ENCODE measurements at regions not wholly inside any gene's neighbourhood (a gene's known extent, or its start where the extent isn't known, plus 50 kb on each side); places are given as distances from the start of the nearest gene placed in this dataset.

DNA sequence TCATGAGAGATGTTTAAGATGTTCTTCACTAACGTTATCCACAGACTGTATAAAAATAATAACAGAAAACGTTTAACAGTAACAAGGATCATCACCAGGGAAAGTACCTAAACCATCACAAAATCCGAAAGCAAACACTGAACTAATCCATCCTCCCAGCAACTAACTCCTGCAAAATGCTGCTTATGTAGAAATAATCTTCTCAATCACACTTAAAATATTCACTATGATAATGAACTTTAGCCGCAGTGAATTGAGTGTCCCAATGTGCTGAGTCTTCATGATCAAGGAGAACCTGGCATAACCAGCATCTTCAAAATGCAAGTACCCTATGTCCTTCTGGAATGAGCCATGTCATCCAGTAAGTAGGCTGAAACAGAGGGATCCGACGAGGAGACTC is 166.1 kb downstream of the LTN1 start:
- no peak for DNase-seq

DNA sequence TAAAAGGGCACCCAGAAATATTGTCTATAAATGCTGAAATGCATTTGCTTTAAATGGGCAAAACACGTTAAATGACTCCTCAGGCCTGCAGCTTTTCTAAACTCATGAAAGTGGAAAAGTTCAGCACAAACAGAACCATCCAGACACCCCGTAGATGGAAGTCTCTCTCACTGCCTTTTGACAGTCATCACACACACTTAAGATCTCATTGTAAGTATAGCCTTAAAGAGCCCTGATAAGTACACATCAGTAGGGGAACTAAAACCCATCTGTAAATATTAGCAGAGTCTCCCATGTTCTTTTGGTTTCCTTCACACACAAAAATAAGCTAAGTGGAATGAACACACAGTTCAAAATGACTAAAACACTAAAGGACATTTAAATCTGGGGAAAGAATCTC is 166.7 kb downstream of the LTN1 start:
- no peak for DNase-seq

DNA sequence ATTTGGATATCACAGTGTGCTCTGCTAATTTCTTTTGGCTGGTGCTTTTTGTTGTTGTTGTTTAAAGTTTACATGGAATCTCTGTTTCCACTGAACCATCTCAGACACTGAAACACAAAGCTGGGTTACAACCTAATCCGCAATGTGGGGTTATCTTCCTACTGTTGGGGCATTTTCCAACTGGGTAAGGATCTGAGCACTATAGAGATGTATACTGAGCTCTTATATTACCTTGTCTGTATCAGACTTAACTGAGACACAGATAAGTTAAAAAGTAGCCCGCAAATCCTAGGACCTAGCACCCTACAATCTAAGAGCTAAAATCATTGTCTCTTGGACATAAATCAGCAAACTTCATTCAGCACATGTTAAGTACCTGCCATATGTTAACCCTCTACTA is 169.2 kb downstream of the LTN1 start:
- no peak for DNase-seq

DNA sequence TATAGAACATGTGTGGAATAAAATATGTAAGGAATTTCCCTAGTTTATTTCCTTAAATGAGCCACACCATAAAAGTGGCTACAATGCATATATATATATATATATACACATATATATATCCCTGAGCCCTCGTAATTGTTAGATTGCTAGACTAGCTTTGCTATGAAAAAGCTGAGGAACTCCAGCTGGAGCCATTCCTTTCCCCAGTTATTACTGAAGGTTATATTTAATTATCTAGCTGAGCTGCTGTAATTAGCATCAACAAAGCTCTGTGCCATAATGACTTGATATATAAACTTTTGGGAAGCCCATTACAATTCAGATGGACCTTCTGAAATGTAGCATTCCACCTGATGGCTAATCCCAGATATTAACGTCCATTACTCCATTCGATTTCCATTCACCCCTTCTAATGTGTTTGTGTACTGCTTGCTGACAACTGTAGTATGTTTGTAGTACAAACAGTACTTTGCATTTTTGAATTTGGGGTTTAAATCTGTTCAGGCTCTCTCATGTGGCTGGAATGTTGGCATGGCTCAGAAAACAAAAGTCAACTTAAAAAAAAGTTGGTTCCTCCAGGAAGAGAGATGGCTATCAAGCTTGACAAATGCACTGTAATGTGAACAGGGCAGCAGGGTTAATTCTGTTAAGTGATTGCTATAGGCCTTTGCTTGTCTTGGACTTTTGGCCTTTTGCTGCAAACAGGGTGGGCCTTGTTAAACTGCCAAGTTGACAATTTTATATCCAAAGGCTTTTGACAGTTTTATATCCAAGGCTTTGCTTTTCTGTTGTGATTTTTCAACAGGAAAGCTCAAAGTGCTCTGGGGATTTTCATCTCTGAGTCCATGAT is 170.0 kb downstream of the LTN1 start:
- no peak for DNase-seq

DNA sequence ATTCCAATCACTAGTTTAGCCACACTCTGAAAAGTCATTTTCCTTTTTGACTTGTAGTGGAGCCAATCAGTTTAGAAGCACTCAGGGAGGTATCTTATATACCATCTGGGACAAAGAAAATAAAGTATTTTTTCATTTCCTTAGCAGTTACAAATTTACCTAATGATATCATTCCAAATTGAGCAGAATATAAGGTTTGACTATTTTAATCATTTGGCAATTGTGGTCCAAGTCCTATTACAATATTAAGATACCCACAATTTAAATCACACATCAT is 170.6 kb downstream of the LTN1 start:
- DNase-seq: no peak

DNA sequence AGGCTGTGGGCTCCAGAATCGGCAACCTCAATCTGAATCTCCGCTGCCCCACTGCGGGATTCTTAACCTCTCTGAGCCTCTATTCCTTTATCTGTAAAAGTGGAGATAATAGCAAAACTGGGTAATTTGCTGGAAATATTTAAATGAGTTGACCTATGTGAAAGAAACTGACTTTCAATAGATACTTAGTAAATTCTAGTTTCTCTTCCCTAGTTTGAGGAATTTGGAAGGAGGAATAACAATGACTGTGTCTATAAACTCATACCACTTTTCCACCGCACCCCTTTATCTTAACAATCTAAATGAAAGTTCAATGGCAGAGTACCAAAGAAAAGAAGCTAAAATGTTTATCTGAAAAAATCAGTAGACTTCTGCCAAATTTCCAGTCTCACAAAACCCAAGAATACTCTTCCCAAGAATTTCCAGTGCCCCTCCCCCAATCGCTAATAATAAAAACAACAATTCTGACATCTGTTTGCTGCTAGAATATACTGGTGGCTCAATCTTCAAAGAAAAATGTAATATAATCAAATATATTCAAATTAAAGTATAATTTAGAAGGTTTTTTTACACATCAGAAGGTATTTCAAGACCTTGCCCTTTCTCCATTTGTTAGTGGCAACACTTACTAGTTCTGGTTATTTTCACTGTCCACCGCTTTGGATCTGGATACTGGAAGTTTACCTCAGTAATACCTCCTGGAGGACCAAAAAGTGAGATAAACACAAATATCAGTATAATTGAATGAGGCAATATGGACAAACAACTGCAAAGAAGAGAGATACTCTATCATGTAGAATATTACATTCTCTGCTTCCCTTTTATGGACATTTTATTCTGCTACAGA is 171.2 kb downstream of the LTN1 start:
- no peak for DNase-seq

DNA sequence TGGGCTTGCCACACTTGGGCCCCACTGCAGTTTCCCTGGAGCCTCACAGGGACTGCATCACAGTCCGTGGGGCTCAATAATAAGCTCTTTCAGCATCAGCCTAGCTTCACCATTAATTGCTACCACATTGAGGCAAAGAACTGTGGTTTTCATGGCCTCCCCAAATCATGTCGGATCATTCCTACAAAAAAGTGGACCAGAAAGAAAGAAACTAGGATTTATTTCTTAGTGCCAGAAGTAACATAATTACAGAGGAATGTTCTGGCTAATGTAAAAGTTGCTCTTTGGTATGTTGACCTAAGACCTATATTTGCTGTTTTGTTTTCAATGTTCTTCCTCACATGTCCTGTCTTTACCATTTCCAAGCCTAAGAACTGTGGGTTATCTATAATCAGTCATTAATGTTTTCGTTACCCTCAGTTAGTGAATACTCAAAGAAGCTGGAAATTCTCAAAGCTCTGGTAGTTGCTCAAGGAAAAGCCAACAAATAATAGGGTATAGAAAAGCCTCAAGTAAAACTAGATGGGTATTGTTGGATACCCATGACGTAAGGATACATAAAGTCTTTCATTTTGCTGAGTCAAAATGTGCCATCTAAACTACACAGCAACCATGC is 173.9 kb downstream of the LTN1 start:
- no peak for DNase-seq

DNA sequence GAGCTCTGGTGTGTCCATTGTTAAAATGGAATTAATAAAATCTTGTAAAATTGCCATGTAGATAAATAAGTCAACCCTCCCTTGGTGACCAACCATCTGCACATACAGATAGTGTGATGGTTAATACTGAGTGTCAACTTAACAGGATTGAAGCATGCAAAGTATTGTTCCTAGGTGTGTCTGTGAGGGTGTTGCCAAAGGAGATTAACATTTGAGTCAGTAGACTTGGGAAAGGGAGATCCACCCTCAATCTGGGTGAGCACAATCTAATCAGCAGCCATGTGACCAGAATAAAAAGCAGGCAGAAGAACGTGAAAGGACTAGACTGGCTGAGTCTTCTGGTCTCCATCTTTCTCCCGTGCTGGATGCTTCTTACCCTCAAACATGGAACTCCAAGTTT is 174.8 kb downstream of the LTN1 start:
- DNase-seq: no peak

DNA sequence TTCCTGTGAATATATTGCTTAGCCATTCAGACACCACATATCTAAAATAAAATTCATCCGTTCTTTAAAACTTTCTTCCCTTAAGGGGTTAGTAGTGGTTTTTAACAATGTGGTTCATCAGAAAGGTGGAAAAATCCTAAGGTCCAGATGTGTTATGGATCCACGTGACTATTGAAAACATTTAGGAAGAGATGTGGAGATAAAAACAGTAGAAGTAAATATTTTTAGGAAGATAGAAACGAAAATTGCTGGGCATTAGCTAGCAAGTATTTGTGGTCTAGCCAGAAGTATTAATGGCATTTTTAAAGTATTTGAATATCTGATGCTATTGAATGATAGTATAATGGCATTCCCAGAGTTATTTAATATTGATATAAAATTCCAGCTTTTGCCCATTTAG is 180.8 kb downstream of the LTN1 start:
- DNase-seq: no peak

DNA sequence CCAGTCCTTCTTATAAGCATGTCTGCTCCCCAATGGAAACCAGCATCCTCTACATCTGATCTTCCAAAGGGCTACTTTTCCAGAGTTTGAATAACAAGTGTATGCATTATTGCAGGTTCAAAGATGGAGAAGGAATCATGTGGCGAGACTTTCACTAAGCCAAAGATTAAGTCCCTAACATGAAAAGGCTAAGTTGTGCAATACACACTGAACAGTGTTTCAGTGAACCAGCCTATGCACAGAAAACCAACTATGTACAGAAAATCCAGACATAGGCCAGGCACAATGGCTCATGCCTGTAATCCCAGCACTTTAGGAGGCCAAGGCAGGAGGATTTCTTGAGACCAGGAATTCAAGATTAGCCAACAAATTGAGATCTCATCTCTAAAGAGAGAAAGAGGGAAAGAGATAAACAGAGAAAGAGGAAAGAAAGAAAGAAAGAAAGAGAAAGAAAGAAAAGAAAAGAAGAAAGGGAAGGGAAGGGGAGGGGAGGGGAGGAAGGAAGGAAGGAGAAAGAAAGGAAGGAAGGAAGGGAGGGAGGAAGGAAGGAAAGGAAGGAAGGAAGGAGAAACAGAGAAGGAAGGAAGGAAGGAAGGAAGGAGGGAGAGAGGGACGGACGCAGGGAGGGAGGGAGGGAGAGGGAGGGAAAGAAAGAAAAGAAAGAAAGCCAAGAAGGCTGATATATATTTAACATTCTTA is 181.7 kb downstream of the LTN1 start:
- no peak for DNase-seq

DNA sequence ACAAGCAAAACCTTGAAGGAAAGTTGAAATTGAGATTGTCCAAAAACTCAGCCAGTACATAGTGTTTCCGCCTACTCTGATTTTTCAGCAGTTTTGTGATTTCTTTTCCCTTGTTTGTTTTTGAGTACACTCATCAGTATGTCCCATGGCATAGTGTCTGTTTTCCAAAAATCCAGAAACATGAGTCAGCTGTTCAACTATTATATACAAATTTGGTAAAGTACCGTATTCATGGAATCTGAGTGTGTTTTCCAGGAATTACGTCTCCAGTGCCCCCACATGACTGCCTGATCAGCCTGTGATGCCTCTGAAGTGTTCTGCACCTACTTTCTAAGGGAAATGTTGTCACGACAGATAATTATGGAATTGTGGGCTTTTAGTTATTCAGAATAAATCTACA is 186.8 kb downstream of the LTN1 start:
- DNase-seq: no peak

DNA sequence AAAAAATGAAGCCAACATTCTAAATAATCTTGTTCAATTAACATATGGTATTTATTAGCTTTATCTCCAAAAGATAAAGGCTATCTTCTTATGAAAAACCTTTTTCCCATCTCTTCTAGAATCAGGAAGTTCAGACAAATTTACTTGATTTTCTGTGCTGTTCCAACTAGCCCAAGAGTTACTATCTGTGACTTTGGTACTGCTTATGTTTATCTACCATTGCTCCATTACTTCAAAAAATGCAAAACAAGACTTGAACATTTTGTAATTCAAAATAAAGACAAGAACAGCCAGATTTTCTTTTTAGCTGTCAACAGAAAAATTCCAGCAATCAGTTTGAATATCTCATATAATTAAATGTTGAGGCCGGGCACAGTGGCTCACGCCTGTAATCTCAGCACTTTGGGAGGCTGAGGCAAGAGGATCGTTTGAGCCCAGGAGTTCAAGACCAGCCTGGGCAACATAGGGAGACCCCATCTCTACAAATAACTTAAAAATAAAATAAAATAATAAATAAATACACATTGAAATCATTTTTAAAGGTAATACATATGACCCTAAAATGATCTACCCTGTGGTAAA is 188.5 kb downstream of the LTN1 start:
- no peak for DNase-seq

DNA sequence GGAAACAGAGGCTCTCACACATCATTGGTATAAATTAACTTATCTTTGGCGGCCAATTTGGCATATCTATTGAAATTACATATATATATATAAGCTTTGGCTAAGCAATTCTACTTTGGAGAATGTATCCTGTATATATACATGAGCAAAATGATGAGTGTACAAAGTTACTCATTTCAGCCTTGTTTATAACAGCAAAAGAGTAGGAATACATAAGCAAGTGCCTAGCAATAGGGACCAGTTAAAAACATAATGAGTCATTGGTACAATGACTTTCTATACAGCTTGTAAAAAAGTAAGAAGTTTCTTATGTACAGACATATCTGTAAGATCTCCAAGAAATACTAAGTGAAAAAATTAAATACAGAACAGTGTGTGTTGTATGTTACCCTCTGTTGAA is 190.8 kb downstream of the LTN1 start:
- no peak for DNase-seq

DNA sequence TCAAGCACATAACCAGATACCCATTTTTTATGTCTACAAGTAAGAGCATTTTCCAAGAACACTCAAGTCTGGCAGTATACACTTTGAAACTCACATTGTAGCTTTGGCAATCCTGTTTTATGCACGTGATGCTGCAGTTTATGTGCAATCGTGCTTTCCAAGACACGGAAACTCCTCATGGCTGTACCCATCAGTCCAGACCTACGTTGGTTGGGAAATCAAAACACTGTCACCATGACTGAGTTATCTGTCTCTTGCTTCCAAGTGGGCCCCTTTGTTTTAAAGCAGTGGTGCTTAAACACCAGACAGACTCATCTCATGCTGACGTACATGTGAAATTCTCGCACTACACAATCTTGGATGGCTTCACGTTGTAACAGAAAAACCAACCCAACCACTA is 192.8 kb downstream of the LTN1 start:
- DNase-seq: no peak

DNA sequence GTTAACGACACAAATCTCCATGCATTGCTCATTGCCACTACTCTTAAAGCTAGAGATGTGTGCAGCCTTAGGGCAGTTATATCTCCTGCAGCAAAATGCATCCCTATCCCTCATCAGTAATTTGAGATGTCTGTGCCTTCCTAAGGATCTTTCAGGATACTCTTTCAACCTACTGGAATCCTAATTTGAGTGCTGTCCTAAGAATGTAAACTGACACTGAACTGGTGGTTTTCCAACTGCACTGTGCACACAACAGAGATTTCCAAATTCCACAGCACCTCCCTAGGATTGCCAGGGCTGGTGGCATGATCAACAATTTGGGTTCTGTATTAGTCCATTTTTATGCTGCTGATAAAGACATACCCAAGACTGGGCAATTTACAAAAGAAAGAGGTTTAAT is 193.9 kb downstream of the LTN1 start:
- DNase-seq: no peak

DNA sequence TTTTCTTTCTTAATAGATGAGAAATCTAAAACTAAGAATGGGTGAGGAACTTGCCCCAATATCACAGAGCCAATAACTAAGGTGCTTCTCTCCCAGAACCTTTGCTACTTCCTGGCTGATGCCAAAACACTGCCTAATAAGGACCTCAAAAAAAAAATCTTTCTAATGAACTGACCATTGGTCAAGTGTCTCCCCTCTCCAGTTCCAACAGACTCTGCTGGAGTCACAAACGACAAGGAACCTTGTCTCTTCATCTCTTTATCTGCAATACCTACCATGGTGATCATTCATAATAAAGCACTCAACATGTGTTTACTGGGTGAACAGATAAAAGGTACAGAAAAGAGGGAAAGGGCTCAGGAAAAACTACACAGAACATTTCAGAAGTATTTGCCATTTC is 197.4 kb downstream of the LTN1 start:
- DNase-seq: no peak

DNA sequence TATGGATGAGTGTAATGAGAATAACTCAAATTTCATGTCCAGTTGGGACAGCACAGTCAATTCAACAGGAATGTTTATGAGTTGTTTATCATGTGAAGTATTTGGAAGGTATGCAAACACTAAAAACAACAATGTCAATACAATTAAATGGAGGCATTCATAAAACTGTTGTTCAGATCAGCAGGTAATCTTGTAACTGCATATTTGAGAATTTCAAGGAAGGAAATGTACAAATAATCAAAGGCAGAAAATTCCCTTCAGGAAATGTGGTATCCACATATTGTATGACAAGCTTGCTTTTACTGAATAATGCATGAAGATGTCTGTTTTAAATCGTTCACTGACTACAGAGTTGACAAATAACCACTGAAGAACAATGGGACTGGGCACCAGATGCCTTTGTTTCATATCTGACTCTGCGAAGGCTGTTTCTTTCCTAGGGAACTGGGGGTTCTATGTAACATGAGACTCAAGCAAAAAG is 198.3 kb downstream of the LTN1 start:
- no peak for DNase-seq

DNA sequence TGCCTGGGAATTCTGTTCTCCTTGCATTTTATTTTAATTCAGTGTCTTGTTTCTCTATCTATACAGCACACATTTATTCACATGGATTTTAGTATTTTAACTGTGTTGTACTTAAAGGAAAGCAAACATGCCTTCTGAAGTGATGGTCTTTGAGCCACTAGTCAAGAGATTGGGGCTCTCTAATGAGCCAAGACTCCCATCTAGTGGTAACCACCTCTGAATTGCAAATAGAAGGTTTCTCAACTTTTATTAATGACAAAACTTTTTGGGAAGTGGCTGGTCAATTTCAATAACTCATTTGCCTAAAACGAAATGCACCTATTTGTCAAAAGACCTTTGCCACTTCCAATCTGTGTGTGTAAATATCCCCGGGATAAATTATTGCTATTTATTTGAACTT is 199.6 kb downstream of the LTN1 start:
- peak; percentile 5 for DNase-seq

DNA sequence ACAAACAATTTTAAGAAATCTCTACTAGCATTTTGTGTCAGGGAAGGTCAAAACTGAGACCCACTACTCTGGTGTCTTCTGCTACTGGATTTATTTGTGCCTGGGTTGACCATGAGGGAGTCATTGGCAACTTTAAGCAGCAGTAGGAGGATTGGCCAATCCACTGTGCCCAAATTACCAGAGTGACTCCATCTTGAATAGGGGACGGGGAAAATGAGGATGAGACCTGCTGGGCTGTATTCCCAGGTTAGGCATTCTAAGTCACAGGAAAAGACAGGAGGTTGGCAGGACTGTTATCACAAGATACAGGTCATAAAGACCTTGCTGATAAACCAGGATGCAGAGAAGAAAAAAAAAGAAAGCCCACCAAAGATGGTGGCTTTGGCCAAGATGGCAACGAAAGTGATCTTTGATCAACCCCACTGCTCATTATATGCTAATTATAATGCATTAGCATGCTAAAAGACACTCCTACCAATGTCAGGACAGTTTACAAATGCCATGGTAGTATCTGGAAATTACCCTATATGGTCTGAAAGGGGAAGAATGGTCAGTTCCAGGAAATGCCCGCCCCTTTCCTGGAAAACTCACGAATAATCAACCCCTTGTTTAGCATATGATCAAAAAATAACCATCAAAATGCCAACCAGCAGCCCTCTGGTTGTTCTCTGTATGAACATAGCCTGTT is 200.9 kb downstream of the LTN1 start:
- DNase-seq: no peak

DNA sequence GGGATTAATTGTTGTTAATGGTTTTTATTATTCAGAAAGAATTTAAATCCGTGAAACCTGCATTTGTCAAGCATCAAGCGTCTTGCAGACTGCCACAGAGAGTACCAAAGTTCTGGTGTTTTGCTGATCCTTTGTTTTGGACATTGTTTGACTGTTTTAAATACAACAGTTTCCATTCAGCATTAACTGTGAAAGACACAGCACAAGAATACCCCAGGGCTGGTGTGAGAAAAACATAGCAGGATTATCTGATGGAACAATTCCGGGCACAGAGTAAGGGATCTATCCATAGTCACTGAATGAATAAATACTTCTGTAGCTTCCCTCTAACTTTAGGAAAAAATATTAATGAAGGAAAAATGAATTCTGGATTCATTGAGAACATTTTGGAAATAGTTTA is 202.3 kb downstream of the LTN1 start:
- DNase-seq: no peak

DNA sequence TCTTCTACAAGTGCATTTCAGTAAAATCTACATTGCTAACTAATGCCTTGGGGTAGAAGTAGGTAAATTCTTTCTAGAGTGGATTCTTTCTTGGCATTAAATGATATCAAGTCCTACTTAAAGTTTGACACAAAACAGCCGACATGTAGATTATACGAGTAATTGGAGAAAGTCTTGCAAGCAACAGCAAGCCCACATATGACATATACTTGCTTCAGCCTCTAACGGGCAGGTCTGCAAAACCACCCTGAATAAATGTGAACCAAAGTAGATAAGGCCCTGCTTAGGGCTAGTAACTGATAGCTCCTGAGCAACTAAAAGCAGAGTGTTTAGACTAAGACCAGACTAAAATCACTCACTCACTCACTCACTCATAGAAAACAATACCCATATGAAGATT is 203.2 kb downstream of the LTN1 start:
- DNase-seq: no peak

DNA sequence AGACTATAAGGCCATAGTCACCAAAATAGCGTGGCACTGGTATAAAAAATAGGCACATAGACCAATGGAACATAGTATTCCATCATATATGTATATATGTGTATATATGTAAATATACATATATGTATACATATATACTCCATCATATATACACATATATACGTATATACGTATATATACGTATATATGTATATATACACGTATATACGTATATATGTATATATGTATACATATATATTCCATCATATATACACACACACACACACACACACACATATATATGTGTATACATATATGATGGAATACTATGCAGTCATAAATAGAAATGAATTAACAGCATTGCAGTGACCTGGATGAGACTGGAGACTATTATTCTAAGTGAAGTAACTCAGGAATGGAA is 204.6 kb downstream of the LTN1 start:
- no peak for DNase-seq
